SK-N-SH (cell line): ENCODE measurements at regions not wholly inside any gene's neighbourhood (a gene's known extent, or its start where the extent isn't known, plus 50 kb on each side); places are given as distances from the start of the nearest gene placed in this dataset.

Experiments used
- CTCF ChIA-PET: fragments of 300-600, 350-600 bp; formaldehyde crosslinking; extraction: SDS; loops from one replicate; lab custom pipeline; 2021; lab: Yijun Ruan, JAX
- POLR2A ChIA-PET: fragments of 350-600 bp; sonication (Branson Sonifier 250); formaldehyde crosslinking; extraction: SDS; loops from one replicate; lab custom pipeline; 2020; ENCODE audit warnings: antibody characterized with exemption, inconsistent platforms; lab: Yijun Ruan, JAX
- DNase-seq: peaks from one replicate; pipeline ENCODE4 v3.0.0; 2012
- H2AFZ ChIP-seq: fragments of 200-600 bp; sonication (generic); 2 replicates; pipeline ENCODE4 v1.8.1; 2016; ENCODE audit warnings: antibody characterized with exemption, mild to moderate bottlenecking, low read depth
- H3F3A ChIP-seq: fragments of 200-600 bp; sonication (generic); replicated peaks from 2 replicates; pipeline ENCODE3; 2016; ENCODE audit warnings: antibody characterized with exemption, mild to moderate bottlenecking; ENCODE audit not compliant: insufficient read depth
- H3K27ac ChIP-seq, 2 experiments: fragments of 200-500 bp in 1 of 2; fragments of 200-600 bp in 1 of 2; sonication (Bioruptor generic) in 1 of 2; sonication (generic), shearing (Covaris generic) in 1 of 2; 2 replicates each; pipeline versions ENCODE4 v1.5.1 to v1.6.1; 2014 to 2016; ENCODE audit warnings: low read depth in 2 of 2, inconsistent platforms in 1 of 2, low read length in 1 of 2, mild to moderate bottlenecking in 1 of 2, mixed read lengths in 1 of 2
- H3K27me3 ChIP-seq: fragments of 200-600 bp; sonication (generic), shearing (Covaris generic); 2 replicates; pipeline ENCODE4 v1.6.1; 2016; ENCODE audit warnings: mixed run types; ENCODE audit not compliant: insufficient read depth
- H3K36me3 ChIP-seq, 2 experiments: fragments of 200-500 bp in 1 of 2; fragments of 200-600 bp in 1 of 2; sonication (Bioruptor generic) in 1 of 2; sonication (generic) in 1 of 2; replicated peaks in 1 of 2; 2 replicates each; pipeline versions ENCODE3 to v1.5.1; 2014 to 2016; ENCODE audit warnings: low read length in 1 of 2, mild to moderate bottlenecking in 1 of 2; ENCODE audit not compliant: insufficient read depth in 2 of 2, control insufficient read depth in 1 of 2
- H3K4me1 ChIP-seq, 2 experiments: fragments of 200-500 bp in 1 of 2; fragments of 200-600 bp in 1 of 2; sonication (Bioruptor generic) in 1 of 2; sonication (generic), shearing (Covaris generic) in 1 of 2; 2 replicates each; pipeline versions ENCODE4 v1.5.1 to v1.6.1; 2014 to 2016; ENCODE audit warnings: low read depth in 1 of 2, low read length in 1 of 2, mixed run types in 1 of 2; ENCODE audit not compliant: insufficient read depth in 2 of 2, control insufficient read depth in 1 of 2
- H3K4me2 ChIP-seq: fragments of 200-600 bp; sonication (generic), shearing (Covaris generic); 2 replicates; pipeline ENCODE4 v1.6.1; 2017; ENCODE audit warnings: mixed run types
- H3K4me3 ChIP-seq, 2 experiments: fragments of 200-500 bp in 1 of 2; fragments of 200-600 bp in 1 of 2; sonication (Bioruptor generic) in 1 of 2; sonication (generic), shearing (Covaris generic) in 1 of 2; 2 replicates each; pipeline versions ENCODE4 v1.5.1 to v1.8.1; 2014 to 2016; ENCODE audit warnings: low read depth in 2 of 2, inconsistent platforms in 1 of 2, low read length in 1 of 2, mild to moderate bottlenecking in 1 of 2, mixed read lengths in 1 of 2, moderate library complexity in 1 of 2
- H3K79me2 ChIP-seq: fragments of 200-600 bp; sonication (generic); 2 replicates; pipeline ENCODE4 v1.8.1; 2017; ENCODE audit warnings: mild to moderate bottlenecking; ENCODE audit not compliant: insufficient read depth
- H3K9ac ChIP-seq: fragments of 200-600 bp; sonication (generic); 2 replicates; pipeline ENCODE4 v1.6.1; 2017; ENCODE audit warnings: mixed run types
- H3K9me2 ChIP-seq: fragments of 200-600 bp; sonication (generic); 2 replicates; pipeline ENCODE4 v1.6.1; 2017; ENCODE audit warnings: mixed run types
- H3K9me3 ChIP-seq: fragments of 200-600 bp; sonication (generic); 2 replicates; pipeline ENCODE4 v1.6.1; 2017; ENCODE audit warnings: mixed run types, mild to moderate bottlenecking, moderate library complexity
- H4K20me1 ChIP-seq: fragments of 200-600 bp; sonication (generic); 2 replicates; pipeline ENCODE4 v1.6.1; 2017; ENCODE audit warnings: mild to moderate bottlenecking, mixed run types; ENCODE audit not compliant: insufficient read depth
- CHD2 ChIP-seq: fragments of 150-350 bp; IDR thresholded peaks from 2 replicates; pipeline ENCODE4 v1.6.1; 2018; ENCODE audit warnings: low read length; ENCODE audit not compliant: partially characterized antibody
- EP300 ChIP-seq, 2 experiments: IDR thresholded peaks; 2 replicates each; pipeline versions ENCODE4 v1.4.0 to v1.6.1; 2012; ENCODE audit warnings: borderline replicate concordance in 1 of 2, low read depth in 1 of 2, low read length in 1 of 2
- FOXM1 ChIP-seq: IDR thresholded peaks from 2 replicates; pipeline ENCODE4 v1.4.0; 2012; ENCODE audit warnings: low read depth, mild to moderate bottlenecking
- GATA2 ChIP-seq: sonication (generic); formaldehyde crosslinking; IDR thresholded peaks from 2 replicates; pipeline ENCODE4 v1.5.0; 2020; ENCODE audit warnings: mild to moderate bottlenecking, missing genetic modification reagents
- MXI1 ChIP-seq: IDR thresholded peaks from 2 replicates; pipeline ENCODE4 v1.6.1; 2012; ENCODE audit warnings: mild to moderate bottlenecking, low read depth, low read length, improper control_type of control experiment
- NFIC ChIP-seq: IDR thresholded peaks from 2 replicates; pipeline ENCODE4 v1.4.0; 2012; ENCODE audit warnings: borderline replicate concordance
- NRF1 ChIP-seq: IDR thresholded peaks from 2 replicates; pipeline ENCODE4 v1.6.1; 2012; ENCODE audit warnings: low read depth, mild to moderate bottlenecking, low read length
- RCOR1 ChIP-seq: fragments of 150-350 bp; IDR thresholded peaks from 2 replicates; pipeline ENCODE4 v1.6.1; 2017; ENCODE audit warnings: antibody characterized with exemption, low read length
- RFX5 ChIP-seq: IDR thresholded peaks from 2 replicates; pipeline ENCODE4 v1.6.1; 2012; ENCODE audit warnings: mild to moderate bottlenecking, improper control_type of control experiment, low read length
- RXRA ChIP-seq: IDR thresholded peaks from 2 replicates; pipeline ENCODE4 v1.4.0; 2012; ENCODE audit warnings: low read depth, mild to moderate bottlenecking, borderline replicate concordance
- SIN3A ChIP-seq: IDR thresholded peaks from 2 replicates; pipeline ENCODE4 v1.6.1; 2012; ENCODE audit warnings: low read depth, mild to moderate bottlenecking, low read length, moderate library complexity, borderline replicate concordance
- SMC3 ChIP-seq: IDR thresholded peaks from 2 replicates; pipeline ENCODE4 v1.6.1; 2012; ENCODE audit warnings: low read depth, low read length, improper control_type of control experiment
- TAF1 ChIP-seq: IDR thresholded peaks from 2 replicates; pipeline ENCODE4 v1.6.1; 2012; ENCODE audit warnings: low read depth, mild to moderate bottlenecking, low read length, moderate library complexity, borderline replicate concordance
- TCF12 ChIP-seq: IDR thresholded peaks from 2 replicates; pipeline ENCODE4 v1.4.0; 2012
- TEAD4 ChIP-seq: IDR thresholded peaks from 2 replicates; pipeline ENCODE4 v1.4.0; 2012; ENCODE audit warnings: mild to moderate bottlenecking, borderline replicate concordance; ENCODE audit not compliant: insufficient read depth
- WGBS: methylation state at CpG from one replicate; pipeline ENCODE4 v1.1.6; 2017; ENCODE audit warnings: low lambda C conversion rate; 5-methylcytosine and 5-hydroxymethylcytosine counted together
- TF ChIP-seq, protein P1 (sequence below): IDR thresholded peaks from 2 replicates; pipeline ENCODE4 v1.4.0; 2012; ENCODE audit warnings: low read depth, borderline replicate concordance
- TF ChIP-seq, protein P2 (sequence below): IDR thresholded peaks from 2 replicates; pipeline ENCODE4 v1.4.0; 2012; ENCODE audit warnings: low read depth, borderline replicate concordance
- TF ChIP-seq, protein P3 (sequence below): fragments of 150-350 bp; IDR thresholded peaks from 2 replicates; pipeline ENCODE4 v1.6.1; 2017; ENCODE audit warnings: antibody characterized with exemption, low read length, low read depth, borderline replicate concordance

GRCh38 chr1:67616394-67616985, 68.5 kb upstream of the GADD45A start:
- Histone ChIP-seq H3K9me3 (no peaks in the 10 kb centered on the region), H3F3A (peaks cover 8% of the 10 kb centered on the region), H3K4me2 (no peak overlapping the region), H3K27ac (no peak overlapping the region), H4K20me1 (no peaks in the 10 kb centered on the region), H3K36me3 (no peaks in the 10 kb centered on the region), H3K79me2 (no peaks in the 10 kb centered on the region), H3K4me3 (no peak overlapping the region), H2AFZ (no peak overlapping the region), H3K27me3 (no peaks in the 10 kb centered on the region), H3K4me1 (peaks cover 0 to 5% of the 10 kb centered on the region in 2 experiments; a peak in 2 of 4 replicates), H3K9ac (no peak overlapping the region), H3K9me2 (no peaks in the 10 kb centered on the region)
- CTCF ChIA-PET, result interaction anchor here (0.7 kb wide), 1 partner anchor 54 kb away, joined by 4 read pairs; no protein-coding TSS in a partner anchor
- POLR2A ChIA-PET, result no interaction called here
- no peak for DNase-seq
- 94% methylated on average over 2 of the region's 2 CpGs for WGBS
- TF ChIP-seq TCF12 (no peak), EP300 (IDR thresholded peaks at IDR 0.05; ENCODE audit: borderline replicate concordance in 1 of 2, low read depth in 1 of 2, low read length in 1 of 2) (no peak), RFX5 (no peak), RCOR1 (no peak), MXI1 (no peak), FOXM1 (no peak), RXRA (no peak), GATA2 (CRISPR knock-in tag) (no peak), SMC3 (no peak), NFIC (no peak)
- TF ChIP-seq, protein P1, sequence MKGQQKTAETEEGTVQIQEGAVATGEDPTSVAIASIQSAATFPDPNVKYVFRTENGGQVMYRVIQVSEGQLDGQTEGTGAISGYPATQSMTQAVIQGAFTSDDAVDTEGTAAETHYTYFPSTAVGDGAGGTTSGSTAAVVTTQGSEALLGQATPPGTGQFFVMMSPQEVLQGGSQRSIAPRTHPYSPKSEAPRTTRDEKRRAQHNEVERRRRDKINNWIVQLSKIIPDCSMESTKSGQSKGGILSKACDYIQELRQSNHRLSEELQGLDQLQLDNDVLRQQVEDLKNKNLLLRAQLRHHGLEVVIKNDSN, result no peak
- TF ChIP-seq, protein P2, sequence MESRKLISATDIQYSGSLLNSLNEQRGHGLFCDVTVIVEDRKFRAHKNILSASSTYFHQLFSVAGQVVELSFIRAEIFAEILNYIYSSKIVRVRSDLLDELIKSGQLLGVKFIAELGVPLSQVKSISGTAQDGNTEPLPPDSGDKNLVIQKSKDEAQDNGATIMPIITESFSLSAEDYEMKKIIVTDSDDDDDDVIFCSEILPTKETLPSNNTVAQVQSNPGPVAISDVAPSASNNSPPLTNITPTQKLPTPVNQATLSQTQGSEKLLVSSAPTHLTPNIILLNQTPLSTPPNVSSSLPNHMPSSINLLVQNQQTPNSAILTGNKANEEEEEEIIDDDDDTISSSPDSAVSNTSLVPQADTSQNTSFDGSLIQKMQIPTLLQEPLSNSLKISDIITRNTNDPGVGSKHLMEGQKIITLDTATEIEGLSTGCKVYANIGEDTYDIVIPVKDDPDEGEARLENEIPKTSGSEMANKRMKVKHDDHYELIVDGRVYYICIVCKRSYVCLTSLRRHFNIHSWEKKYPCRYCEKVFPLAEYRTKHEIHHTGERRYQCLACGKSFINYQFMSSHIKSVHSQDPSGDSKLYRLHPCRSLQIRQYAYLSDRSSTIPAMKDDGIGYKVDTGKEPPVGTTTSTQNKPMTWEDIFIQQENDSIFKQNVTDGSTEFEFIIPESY, result no peak

GRCh38 chr1:67618285-67619018, 66.5 kb upstream of the GADD45A start:
- DNase-seq, result no peak
- Histone ChIP-seq H3K79me2 (no peaks in the 10 kb centered on the region), H3K27me3 (no peaks in the 10 kb centered on the region), H4K20me1 (no peaks in the 10 kb centered on the region), H3K4me2 (peak overlapping the region; percentile 17; the same call in 1 of the 2 replicates), H3K9ac (no peak overlapping the region), H3F3A (peaks cover 8% of the 10 kb centered on the region), H3K9me3 (no peaks in the 10 kb centered on the region), H3K36me3 (no peaks in the 10 kb centered on the region), H2AFZ (peak overlapping the region; percentile 33; the same call in 1 of the 2 replicates), H3K4me1 (no peaks in the 10 kb centered on the region; a peak in 1 of 4 replicates), H3K4me3 (no peak overlapping the region), H3K27ac (peak overlapping the region in 1 of 2 experiments; percentile 35; a peak in 1 of 4 replicates), H3K9me2 (no peaks in the 10 kb centered on the region)
- CTCF ChIA-PET, result interaction anchor here (1.4 kb wide), 1 partner anchor 58 kb away, joined by 3 read pairs; no protein-coding TSS in a partner anchor
- WGBS, result 72% methylated on average over 14 of the region's 14 CpGs
- POLR2A ChIA-PET, result interaction anchor here (0.6 kb wide), 1 partner anchor 26 kb away, joined by 3 read pairs; no protein-coding TSS in a partner anchor
- TF ChIP-seq, protein P1, result no peak
- no peak for TF ChIP-seq CHD2
- no peak for TF ChIP-seq NRF1
- TF ChIP-seq TEAD4, result no peak
- TF ChIP-seq, protein P2, result no peak
- no peak for TF ChIP-seq TAF1
- no peak for TF ChIP-seq EP300 (IDR thresholded peaks at IDR 0.05; ENCODE audit: borderline replicate concordance in 1 of 2, low read depth in 1 of 2, low read length in 1 of 2)
- TF ChIP-seq RXRA, result no peak
- TF ChIP-seq TCF12, result no peak
- no peak for TF ChIP-seq FOXM1
- TF ChIP-seq MXI1, result no peak
- TF ChIP-seq SIN3A, result no peak
- TF ChIP-seq, protein P3, sequence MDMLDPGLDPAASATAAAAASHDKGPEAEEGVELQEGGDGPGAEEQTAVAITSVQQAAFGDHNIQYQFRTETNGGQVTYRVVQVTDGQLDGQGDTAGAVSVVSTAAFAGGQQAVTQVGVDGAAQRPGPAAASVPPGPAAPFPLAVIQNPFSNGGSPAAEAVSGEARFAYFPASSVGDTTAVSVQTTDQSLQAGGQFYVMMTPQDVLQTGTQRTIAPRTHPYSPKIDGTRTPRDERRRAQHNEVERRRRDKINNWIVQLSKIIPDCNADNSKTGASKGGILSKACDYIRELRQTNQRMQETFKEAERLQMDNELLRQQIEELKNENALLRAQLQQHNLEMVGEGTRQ, result no peak
